Fibroblast of villous mesenchyme (primary cell): ENCODE measurements at regions not wholly inside any gene's neighbourhood (a gene's known extent, or its start where the extent isn't known, plus 50 kb on each side); places are given as distances from the start of the nearest gene placed in this dataset.

Experiments used
- DNase-seq: peaks from one replicate; pipeline ENCODE4 v3.0.0-alpha.2; 2010; ENCODE audit warnings: low read depth
- H3K4me3 ChIP-seq: 2 replicates; pipeline ENCODE4 v1.5.1; 2011; ENCODE audit warnings: low read depth, mild to moderate bottlenecking, low read length
- TF ChIP-seq, protein P1 (sequence below): IDR thresholded peaks from 2 replicates; pipeline ENCODE4 v1.5.1; 2012; ENCODE audit warnings: low read depth, mild to moderate bottlenecking, low read length; ENCODE audit not compliant: insufficient read depth

DNA sequence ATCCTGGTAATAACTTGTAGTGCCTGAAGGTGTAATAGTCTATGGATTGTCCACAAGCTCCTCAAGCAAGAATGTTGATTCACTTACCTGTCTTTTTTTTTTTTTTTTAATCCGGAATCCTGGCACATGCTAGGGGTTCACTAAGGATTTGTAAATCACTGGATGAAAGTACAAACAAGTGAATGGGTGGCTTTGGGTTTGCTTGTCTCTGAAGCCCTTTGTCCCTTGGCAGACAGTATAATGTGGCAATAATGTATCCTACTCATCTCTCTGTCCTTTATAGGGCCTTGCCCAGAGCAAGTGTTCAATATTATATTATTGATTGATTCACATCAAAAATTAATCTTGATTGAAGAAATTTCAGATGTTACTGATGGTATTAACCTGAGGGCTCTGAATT lies 334.0 kb upstream of the CPEB2 start:
- TF ChIP-seq, protein P1, sequence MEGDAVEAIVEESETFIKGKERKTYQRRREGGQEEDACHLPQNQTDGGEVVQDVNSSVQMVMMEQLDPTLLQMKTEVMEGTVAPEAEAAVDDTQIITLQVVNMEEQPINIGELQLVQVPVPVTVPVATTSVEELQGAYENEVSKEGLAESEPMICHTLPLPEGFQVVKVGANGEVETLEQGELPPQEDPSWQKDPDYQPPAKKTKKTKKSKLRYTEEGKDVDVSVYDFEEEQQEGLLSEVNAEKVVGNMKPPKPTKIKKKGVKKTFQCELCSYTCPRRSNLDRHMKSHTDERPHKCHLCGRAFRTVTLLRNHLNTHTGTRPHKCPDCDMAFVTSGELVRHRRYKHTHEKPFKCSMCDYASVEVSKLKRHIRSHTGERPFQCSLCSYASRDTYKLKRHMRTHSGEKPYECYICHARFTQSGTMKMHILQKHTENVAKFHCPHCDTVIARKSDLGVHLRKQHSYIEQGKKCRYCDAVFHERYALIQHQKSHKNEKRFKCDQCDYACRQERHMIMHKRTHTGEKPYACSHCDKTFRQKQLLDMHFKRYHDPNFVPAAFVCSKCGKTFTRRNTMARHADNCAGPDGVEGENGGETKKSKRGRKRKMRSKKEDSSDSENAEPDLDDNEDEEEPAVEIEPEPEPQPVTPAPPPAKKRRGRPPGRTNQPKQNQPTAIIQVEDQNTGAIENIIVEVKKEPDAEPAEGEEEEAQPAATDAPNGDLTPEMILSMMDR, result no peak
- DNase-seq, result no peak

GRCh38 chr4:14669371-14669770 lies 332.9 kb upstream of the CPEB2 start:
- no peak overlapping the region for H3K4me3 ChIP-seq
- DNase-seq, result no peak
- TF ChIP-seq, protein P1, result no peak

More for the DNA sequence above, 334.0 kb upstream of the CPEB2 start:
- no peak overlapping the region for H3K4me3 ChIP-seq

GRCh38 chr4:14671146-14671545 lies 331.1 kb upstream of the CPEB2 start:
- no peak for DNase-seq
- TF ChIP-seq, protein P1, result no peak
- H3K4me3 ChIP-seq, result no peak overlapping the region

DNA sequence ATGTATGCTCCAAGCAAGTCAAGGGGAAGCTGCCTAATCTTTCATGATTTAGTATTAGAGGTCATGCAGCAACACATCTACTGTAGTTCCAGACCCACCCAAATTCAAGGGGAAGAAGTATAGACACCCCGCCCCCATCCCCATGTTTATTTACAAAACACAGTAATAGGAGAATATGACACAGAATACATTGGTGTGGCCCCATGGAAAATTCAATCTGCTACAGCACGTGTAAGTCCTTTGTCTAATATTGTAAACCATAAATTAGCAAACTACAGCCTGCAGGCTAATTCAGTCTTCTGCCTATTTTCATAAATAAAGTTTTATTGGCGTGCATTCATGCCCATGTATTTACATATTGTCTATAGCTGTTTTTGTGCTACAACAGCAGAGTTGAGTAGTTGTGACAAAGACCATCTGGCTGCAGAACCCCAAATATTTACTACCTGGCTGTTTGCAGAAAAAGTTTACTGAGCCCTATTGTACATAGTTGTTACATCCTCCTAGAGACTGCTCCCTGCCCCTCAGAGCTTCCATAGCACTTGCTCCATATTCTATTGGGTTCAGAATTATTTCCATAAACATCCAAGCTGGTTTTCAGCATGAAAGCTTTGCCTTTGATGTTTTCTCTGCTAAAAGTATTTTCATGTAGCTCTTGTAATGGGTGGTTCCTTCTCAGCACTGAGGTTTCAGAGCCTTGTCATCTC lies 326.8 kb upstream of the CPEB2 start:
- DNase-seq, result no peak
- H3K4me3 ChIP-seq, result no peak overlapping the region
- TF ChIP-seq, protein P1, result no peak

DNA sequence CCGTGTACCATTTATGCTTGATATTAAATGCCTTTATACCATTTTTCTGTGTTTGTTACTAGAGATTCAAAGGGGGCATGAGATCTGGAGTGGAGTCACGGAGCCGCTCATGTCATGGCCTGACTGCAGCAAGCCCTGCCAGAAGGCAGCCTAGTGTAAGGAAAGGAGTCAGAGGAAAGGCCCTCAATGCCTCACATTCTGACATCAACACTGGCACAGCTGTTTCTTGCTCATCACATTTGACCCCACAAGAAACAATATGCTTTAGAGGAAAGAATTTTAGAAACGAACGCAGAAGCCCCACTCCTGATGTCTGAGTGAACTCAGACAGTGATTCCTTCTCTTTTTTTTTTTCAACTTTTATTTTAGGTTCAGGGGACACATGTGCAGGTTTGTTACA lies 322.4 kb upstream of the CPEB2 start:
- no peak overlapping the region for H3K4me3 ChIP-seq
- TF ChIP-seq, protein P1, result no peak
- DNase-seq, result no peak

GRCh38 chr4:14681330-14681729 lies 321.0 kb upstream of the CPEB2 start:
- H3K4me3 ChIP-seq, result no peak overlapping the region
- TF ChIP-seq, protein P1, result no peak
- no peak for DNase-seq

DNA sequence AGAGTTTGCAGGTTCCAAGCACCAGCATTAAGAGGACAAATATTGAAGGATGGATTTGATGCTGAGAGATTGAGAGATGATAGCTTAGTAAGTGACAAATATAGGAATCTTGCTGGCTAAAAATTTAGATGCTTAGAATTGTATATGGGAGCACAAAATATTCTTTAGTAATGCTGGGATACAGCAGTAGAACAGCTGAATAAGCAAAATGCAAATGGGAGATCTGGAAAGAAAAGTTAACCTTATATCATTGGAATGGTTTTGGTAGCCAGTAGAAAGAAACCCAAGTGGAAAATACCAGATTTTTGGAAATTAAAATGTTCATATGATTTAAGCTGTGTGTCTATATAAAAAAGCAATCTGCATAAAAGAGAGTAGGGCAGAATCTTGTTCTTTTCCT lies 308.6 kb upstream of the CPEB2 start:
- DNase-seq, result no peak
- TF ChIP-seq, protein P1, result no peak
- no peak overlapping the region for H3K4me3 ChIP-seq
